ENCODE measurements at regions not wholly inside any gene's neighbourhood (a gene's known extent, or its start where the extent isn't known, plus 50 kb on each side); places are given as distances from the start of the nearest gene placed in this dataset.

GRCh38 chrX:142576615-142577014 lies 371.5 kb upstream of the MAGEC2 start:
- TF ChIP-seq, protein P1, sequence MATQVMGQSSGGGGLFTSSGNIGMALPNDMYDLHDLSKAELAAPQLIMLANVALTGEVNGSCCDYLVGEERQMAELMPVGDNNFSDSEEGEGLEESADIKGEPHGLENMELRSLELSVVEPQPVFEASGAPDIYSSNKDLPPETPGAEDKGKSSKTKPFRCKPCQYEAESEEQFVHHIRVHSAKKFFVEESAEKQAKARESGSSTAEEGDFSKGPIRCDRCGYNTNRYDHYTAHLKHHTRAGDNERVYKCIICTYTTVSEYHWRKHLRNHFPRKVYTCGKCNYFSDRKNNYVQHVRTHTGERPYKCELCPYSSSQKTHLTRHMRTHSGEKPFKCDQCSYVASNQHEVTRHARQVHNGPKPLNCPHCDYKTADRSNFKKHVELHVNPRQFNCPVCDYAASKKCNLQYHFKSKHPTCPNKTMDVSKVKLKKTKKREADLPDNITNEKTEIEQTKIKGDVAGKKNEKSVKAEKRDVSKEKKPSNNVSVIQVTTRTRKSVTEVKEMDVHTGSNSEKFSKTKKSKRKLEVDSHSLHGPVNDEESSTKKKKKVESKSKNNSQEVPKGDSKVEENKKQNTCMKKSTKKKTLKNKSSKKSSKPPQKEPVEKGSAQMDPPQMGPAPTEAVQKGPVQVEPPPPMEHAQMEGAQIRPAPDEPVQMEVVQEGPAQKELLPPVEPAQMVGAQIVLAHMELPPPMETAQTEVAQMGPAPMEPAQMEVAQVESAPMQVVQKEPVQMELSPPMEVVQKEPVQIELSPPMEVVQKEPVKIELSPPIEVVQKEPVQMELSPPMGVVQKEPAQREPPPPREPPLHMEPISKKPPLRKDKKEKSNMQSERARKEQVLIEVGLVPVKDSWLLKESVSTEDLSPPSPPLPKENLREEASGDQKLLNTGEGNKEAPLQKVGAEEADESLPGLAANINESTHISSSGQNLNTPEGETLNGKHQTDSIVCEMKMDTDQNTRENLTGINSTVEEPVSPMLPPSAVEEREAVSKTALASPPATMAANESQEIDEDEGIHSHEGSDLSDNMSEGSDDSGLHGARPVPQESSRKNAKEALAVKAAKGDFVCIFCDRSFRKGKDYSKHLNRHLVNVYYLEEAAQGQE (IDR thresholded peaks at IDR 0.05; ENCODE audit: low read depth) = no peak
- TF ChIP-seq YY1 (IDR thresholded peaks at IDR 0.05; ENCODE audit: low read depth) (no peak), EGR1 (IDR thresholded peaks at IDR 0.05) (no peak), CREB1 (IDR thresholded peaks at IDR 0.05; ENCODE audit: low read depth) (no peak)

DNA sequence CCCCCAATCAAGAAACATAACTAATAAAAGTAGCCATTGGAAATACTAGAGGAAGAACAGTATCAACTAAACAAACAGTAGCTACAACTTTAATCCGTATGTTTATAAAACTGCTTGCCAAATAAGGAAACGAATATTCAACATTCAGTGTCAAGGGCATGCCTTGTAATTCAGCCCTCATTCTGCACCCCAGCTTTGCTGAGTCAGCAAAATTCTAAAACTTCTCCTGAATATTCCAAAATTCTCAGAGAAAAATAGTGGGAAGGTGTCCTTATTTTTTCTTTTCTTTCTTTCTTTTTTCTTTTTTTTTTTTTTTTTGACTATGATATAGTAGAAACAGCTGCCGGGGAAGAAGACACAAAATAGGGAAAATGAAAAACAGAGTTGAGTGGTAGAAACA lies 344.8 kb upstream of the MAGEC2 start:
- TF ChIP-seq FOXM1 (IDR thresholded peaks at IDR 0.05; ENCODE audit: borderline replicate concordance, low read depth) (no peak), NFIC (IDR thresholded peaks at IDR 0.05) (no peak), TCF12 (IDR thresholded peaks at IDR 0.05; ENCODE audit: low read depth) (no peak), TEAD4 (IDR thresholded peaks at IDR 0.05) (no peak), ZBTB7A (IDR thresholded peaks at IDR 0.05; ENCODE audit: low read depth) (no peak), YY1 (IDR thresholded peaks at IDR 0.05; ENCODE audit: low read depth) (no peak), EGR1 (IDR thresholded peaks at IDR 0.05) (no peak), CEBPB (IDR thresholded peaks at IDR 0.05) (no peak), EP300 (IDR thresholded peaks at IDR 0.05; ENCODE audit: borderline replicate concordance) (no peak), CREB1 (IDR thresholded peaks at IDR 0.05; ENCODE audit: low read depth) (no peak), TAF1 (IDR thresholded peaks at IDR 0.05; ENCODE audit: low read depth) (no peak), RAD21 (IDR thresholded peaks at IDR 0.05; ENCODE audit: low read depth) (no peak)
- TF ChIP-seq, protein P2, sequence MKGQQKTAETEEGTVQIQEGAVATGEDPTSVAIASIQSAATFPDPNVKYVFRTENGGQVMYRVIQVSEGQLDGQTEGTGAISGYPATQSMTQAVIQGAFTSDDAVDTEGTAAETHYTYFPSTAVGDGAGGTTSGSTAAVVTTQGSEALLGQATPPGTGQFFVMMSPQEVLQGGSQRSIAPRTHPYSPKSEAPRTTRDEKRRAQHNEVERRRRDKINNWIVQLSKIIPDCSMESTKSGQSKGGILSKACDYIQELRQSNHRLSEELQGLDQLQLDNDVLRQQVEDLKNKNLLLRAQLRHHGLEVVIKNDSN (IDR thresholded peaks at IDR 0.05) = no peak
- TF ChIP-seq, protein P1 (IDR thresholded peaks at IDR 0.05; ENCODE audit: low read depth) = no peak
- TF ChIP-seq, protein P3, sequence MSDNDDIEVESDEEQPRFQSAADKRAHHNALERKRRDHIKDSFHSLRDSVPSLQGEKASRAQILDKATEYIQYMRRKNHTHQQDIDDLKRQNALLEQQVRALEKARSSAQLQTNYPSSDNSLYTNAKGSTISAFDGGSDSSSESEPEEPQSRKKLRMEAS (IDR thresholded peaks at IDR 0.05) = no peak

DNA sequence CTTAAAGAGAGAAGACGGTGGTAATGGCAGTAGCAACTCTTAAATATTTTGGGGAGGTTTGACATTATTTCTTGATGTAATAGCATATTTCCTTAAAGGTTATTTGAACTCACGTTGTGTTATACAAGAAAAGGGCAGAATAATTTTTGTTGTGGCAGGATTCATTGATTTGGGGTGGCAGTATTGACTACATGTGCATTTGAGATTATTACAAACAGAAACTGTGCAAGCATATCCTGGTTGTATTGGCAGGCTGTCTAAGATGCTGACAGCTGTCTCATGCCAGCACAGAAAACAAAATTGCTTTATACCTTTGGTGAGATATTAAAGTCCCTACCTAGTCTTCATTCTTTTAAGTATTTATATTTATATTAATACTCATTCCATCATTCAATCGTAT lies 300.7 kb upstream of the MAGEC2 start:
- no peak for TF ChIP-seq FOXM1 (IDR thresholded peaks at IDR 0.05; ENCODE audit: borderline replicate concordance, low read depth)
- no peak for TF ChIP-seq TCF12 (IDR thresholded peaks at IDR 0.05; ENCODE audit: low read depth)
- no peak for TF ChIP-seq TEAD4 (IDR thresholded peaks at IDR 0.05)
- no peak for TF ChIP-seq RAD21 (IDR thresholded peaks at IDR 0.05; ENCODE audit: low read depth)

DNA sequence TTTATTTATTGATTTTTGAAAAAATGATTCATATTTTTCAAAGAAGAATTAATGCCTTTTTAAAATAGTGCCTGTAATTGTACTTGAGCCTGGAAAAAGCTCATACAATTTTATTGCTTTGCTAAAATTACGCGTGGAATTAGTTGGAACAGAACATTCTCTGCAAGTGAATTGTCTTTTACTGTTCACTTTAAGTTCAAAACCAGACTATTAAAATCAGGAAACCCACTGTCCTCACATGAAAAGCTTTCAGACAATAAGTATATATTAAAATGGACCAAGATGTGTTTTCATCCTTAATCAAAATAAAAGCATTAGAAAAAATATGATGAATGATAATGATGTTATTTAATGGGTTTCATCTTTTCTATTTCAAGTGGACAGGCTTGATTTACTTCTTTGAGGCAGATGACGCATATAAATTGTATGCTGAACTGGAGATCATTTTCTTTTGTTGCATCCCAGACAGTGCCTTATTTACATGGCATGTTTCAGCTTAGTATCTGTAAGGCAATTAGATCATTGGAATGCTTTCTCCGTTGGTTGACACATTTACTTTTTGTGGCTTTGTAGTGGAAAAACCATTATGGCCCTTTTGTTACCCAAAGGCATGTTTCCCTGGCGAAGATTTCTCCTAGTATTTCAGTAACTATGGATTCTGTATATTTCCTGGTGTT lies 299.0 kb upstream of the MAGEC2 start:
- TF ChIP-seq, protein P2 (IDR thresholded peaks at IDR 0.05) = no peak
- TF ChIP-seq FOXM1 (IDR thresholded peaks at IDR 0.05; ENCODE audit: borderline replicate concordance, low read depth) (no peak), TCF12 (IDR thresholded peaks at IDR 0.05; ENCODE audit: low read depth) (no peak), RAD21 (IDR thresholded peaks at IDR 0.05; ENCODE audit: low read depth) (no peak), CREB1 (IDR thresholded peaks at IDR 0.05; ENCODE audit: low read depth) (no peak), NFIC (IDR thresholded peaks at IDR 0.05) (no peak), YY1 (IDR thresholded peaks at IDR 0.05; ENCODE audit: low read depth) (no peak), ZBTB7A (IDR thresholded peaks at IDR 0.05; ENCODE audit: low read depth) (no peak), CEBPB (IDR thresholded peaks at IDR 0.05) (no peak), TEAD4 (IDR thresholded peaks at IDR 0.05) (no peak), TAF1 (IDR thresholded peaks at IDR 0.05; ENCODE audit: low read depth) (no peak)
- TF ChIP-seq, protein P1 (IDR thresholded peaks at IDR 0.05; ENCODE audit: low read depth) = no peak

- TF ChIP-seq, protein P2 (IDR thresholded peaks at IDR 0.05) = no peak
- TF ChIP-seq TCF12 (IDR thresholded peaks at IDR 0.05; ENCODE audit: low read depth) (no peak), CEBPB (IDR thresholded peaks at IDR 0.05) (no peak), CREB1 (IDR thresholded peaks at IDR 0.05; ENCODE audit: low read depth) (no peak), NFIC (IDR thresholded peaks at IDR 0.05) (no peak), YY1 (IDR thresholded peaks at IDR 0.05; ENCODE audit: low read depth) (no peak), RAD21 (IDR thresholded peaks at IDR 0.05; ENCODE audit: low read depth) (no peak), TEAD4 (IDR thresholded peaks at IDR 0.05) (no peak), EP300 (IDR thresholded peaks at IDR 0.05; ENCODE audit: borderline replicate concordance) (no peak), EGR1 (IDR thresholded peaks at IDR 0.05) (no peak), ZBTB7A (IDR thresholded peaks at IDR 0.05; ENCODE audit: low read depth) (no peak), TAF1 (IDR thresholded peaks at IDR 0.05; ENCODE audit: low read depth) (no peak), FOXM1 (IDR thresholded peaks at IDR 0.05; ENCODE audit: borderline replicate concordance, low read depth) (no peak)
- TF ChIP-seq, protein P3 (IDR thresholded peaks at IDR 0.05) = no peak
- TF ChIP-seq, protein P1 (IDR thresholded peaks at IDR 0.05; ENCODE audit: low read depth) = no peak
Measured at GRCh38 chrX:142502441-142502840, 297.4 kb upstream of the MAGEC2 start.

All from Ishikawa (cell line).